Stimulated activated CD4-positive, alpha-beta T cell treated with anti-CD3 and anti-CD28 coated beads, Interleukin-4, amount 100 ng/mL, for 48 hours (primary cell): ENCODE measurements at regions not wholly inside any gene's neighbourhood (a gene's known extent, or its start where the extent isn't known, plus 50 kb on each side); places are given as distances from the start of the nearest gene placed in this dataset.

Experiments
- DNase-seq, 2 donors: peaks; one replicate each; pipeline ENCODE4 v3.0.0-alpha.2; 2020; ENCODE audit warnings: low read depth in 2 of 2

DNA sequence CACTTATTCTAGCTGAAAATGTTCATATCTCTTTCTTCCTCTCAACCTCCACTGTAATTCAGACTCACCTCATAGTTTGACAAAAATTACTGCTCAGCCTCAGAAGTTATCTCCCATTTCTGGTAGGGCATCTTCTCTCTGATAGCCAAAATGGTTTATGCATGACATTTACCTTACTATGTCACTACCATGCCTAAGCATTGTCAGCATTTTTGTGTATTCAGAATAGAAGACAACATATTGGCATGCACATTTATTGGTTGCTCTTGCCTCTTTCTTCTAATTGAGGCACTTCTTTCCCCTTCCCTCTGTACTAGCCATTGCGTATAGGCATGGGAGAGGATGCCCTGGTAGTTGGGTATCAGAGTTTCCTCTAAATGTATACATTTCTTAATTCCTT lies 406.1 kb upstream of the DCC start:
- DNase-seq: no peak

DNA sequence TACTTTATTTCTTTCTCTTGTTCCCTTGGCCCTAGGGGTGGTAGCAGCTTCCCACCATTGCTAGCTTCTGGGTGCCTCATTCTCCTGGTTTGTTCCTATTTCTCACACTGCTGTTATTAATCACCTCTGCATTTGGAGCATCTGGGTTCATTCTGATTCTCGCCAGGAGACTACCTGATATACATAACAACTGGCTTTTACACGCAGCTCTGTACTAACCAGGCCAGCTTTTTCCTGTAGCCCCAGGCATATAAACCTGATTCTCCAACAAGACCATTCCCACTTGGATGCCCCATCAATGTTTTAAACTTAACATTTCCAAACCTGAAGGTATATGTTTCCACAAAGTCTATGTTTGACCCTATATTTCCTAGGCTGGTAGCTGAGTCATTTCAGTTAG lies 403.9 kb upstream of the DCC start:
- DNase-seq: no peak

DNA sequence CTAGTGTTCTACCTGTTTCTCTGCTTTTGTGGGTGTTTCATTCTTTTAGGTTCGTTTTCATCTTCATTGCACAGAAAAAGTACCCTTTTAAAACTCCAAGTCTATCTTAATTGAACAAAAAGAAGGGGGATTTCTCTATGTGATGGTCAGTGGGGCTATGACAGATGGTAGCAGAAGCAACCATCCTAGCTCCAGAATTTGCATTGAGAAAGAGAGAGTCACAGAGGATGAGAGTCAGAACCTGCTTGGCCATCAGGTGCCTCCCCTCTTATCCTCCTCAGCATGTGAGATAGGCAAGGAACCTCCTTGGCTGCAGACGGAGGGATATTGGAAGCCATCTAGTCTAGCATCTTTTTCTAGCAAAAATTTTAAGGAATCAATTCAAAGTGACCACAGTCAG lies 398.0 kb upstream of the DCC start:
- no peak for DNase-seq

DNA sequence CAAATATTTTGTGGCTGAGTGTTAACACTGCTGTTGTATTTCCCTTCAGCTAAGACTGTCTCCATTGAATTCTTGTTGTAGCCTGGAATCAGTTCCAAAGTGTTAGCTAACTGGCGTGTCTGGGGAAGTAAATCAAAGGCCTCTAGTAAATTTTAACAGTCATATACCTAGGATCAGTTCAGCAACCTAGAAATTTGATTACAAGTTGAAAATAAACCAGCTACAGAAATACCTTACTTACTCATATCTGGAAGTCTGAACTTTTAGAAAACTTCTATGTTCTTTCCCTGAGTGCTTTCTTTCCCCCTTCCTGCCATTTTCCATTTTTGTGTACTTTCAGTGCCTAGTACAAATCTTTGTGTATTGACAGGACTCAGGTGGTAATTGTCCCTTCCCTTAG lies 396.7 kb upstream of the DCC start:
- DNase-seq: no peak

DNA sequence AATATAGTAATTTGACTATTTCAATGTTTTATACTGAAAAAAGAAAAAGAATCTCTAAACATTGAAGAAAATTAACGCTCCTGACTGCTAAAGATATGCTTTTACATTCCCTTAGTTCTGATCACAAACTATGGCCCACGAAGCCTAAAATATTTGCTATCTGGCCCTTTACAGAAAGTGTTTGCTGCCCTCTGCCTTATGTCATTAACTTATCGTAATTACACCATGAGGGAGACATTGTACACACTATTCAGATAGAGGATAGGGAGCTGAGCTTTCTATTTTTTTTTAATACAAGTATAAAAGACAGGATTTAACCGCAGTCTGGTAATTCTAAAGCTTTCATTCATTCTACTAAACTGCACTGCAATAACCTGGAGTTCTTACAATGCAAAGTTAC lies 393.1 kb upstream of the DCC start:
- DNase-seq: no peak

DNA sequence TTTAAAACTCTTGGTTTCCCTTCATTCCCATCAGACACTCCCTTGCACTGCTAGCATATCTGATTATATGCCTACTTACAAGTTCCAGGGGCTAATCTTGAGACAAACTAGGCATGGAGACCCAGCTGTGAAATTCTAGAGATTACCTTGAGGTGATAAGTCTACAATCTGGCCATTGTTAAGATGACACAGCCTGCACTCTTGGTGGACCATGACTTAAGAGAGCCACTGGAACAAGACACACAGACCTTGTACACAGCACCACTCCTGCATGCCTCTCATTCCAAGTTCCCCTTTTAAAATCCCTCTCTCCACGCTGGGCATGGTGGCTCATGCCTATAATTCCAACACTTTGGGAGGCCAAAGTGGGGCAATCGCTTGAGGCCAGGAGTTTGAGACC lies 387.2 kb upstream of the DCC start:
- no peak for DNase-seq

DNA sequence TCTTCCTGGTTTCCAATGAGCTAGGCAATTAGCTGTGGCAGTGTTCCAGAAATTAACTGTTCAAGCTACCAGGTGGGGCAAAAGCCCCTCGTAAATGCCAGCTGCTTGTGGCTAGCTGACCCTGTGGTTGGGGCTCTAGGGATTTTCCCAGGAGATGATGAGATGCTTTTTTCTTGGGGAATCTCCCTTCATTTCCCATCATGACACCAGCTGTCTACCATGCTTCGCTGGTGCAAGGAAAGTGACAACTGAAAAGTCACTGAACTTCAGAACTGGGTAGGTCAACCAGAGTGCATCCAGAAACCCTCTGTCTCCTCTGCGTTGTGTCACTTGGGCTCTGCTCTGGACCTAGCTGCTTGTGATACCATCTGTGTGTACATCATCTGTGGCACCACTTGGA lies 386.5 kb upstream of the DCC start:
- DNase-seq: no peak

DNA sequence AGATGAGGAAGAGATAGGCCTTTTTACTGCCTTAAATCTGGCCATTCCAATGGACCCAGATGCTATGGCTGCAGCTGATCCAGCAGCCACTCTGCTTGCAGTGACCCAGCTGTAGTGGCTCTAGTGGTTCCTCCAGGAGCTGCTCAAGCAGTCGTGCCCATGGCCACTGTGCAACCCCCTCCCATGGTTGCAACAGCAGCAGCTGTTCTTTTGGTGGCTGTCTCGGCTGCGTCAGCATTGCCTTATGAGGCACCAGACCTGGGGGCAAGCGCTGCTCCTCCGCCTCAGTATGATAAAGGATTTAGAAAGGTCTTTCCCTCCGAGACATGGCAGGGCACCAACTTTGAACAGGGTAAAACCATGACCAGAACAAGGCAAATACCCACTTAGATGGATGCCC lies 384.9 kb upstream of the DCC start:
- no peak for DNase-seq

DNA sequence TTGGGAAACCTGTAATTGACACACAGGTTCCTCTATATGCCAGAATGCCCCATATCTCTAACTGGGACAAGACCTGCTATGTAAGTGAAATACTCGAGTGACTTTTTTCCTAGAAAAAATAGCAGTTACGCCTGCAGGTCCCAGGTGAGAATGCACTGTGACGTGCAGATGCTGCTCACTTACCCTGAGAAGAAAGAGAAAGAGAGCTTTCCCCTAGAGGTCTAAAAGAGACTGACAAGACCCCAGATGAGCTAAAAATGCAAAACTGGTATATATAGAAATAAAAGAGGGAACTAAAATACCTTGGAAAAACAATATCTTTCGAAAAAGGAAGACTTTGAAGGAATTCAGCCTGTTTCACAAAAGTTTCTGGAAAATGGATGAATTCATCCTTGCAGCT lies 383.0 kb upstream of the DCC start:
- no peak for DNase-seq

DNA sequence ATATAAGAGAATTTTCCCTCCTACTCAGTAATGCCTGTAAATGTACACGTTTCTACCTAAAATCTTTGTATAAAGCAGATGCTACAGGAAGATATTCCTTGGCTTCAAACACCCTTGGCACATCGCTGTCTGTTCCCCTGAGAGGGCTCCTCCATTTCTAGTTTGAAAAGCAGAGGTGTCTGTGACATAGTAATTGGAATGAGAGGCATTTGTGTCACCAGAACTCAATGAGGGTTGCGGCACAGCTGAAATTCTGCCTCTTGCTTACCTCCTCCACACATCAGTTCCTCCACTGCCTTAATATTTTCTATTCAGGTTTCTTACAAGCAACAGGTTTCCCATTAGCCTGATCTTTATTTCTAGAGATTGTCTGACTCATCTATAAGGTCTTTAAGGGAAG lies 359.9 kb upstream of the DCC start:
- no peak for DNase-seq

DNA sequence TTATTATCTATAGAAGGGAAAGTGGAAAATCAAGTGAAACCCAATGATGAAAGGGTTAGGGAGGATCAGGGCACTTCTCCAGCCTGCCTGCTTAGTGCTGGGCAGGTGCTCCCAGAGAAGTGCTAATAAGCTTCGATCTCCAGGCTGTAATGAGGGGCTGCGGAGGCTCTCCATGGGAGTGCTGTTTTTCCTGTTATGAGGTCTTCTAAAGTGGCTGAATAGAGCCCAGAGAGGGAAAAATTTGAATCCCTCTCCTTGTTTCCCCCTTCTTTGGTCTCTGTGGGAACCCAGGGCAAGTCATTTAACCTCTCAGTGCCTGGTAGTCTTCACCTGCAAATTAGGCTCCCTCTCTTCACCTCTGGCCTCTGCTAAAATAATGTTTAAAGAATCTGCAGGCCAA lies 351.7 kb upstream of the DCC start:
- DNase-seq: no peak

DNA sequence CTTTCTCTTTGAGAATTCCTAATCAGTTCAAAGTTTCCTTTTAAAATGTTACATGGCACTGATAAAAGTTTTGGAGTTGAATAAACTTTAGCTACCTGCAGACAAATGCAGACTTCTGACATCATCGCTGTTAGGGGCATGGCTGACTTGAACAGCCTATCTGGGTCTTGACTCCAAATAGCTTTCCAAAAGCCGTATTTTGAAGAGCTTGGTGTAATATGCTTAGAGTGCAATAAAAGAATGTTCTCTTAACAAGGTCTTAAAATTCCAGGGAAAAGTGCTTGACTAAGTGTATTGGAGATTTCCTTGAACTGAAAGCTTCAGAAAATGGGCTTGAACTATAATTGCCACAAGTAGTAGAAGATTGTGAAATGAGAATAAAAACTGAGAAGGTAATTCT lies 342.9 kb upstream of the DCC start:
- DNase-seq: no peak

DNA sequence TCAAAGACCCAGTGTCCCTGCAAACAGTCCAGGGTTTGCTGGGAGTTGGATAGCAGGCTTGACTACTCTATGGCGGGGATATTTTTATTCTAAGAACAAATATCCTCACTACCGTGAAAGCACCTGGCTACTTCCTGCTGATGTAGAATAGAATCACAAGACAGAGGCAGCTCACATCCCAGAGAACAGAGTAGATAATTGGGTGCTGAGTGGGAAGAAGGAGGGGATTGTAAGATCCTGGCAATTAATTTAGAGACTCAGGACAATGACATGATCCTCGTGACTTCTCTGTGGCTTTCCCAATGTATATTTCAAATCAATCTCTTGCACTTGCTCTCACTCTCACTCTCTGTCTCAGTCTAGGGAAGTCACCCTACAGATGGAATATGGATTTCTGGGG lies 341.9 kb upstream of the DCC start:
- DNase-seq: no peak

DNA sequence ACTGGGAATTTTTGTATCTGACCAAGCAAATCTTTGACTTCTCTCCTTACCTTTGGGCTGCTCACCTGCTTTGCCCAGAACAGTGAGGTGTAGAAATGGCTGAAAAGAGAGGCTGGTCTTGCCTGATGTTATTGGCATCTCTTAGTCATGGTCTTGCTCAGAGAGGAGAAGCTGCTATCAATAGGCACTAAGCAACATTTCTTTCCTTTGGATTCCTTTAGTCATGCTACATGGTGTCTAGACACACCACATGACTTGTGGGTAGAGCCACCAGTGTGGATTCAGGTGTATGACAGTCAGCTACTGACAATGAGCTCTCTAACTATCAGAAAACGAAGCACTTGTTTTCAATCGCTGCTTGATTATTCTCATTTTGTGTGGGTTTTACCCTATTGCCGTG lies 341.3 kb upstream of the DCC start:
- DNase-seq: no peak

DNA sequence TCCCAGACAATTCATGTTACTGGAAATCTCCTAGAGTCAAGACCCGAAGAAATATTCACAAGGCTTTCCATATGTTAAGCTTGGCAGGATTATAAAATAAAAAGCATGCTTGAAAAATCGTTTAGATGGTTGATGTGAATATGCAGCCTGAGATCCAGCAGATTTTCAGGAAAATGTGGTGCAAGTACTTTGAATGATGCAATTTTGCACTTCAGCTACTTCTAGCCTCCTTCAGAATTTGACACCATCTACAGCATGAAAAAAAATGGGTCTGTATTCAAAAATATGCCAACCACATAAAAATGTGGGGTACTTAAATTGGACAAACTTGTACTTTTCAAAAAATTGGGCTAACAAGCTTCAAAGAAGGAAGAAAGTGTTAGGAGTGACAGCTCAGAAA lies 340.6 kb upstream of the DCC start:
- DNase-seq: no peak

DNA sequence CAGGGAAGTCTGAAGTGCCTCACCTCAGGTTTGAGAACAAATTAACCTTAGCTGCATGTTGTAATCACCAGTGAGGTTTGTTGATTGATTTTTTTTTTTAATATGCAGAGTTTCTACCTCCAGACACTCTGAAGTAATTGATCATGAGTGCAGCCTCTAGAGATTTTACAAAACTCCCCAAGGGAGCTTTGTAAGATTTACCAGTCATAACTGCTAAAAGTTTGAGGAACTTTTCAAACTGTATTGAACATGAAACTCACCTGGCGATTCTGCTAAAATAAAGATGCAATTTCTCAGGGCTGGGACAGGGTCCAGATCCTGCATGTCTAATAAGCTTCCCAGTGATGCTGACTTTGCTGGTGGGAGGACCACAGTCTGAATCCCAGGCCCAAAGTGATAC lies 339.6 kb upstream of the DCC start:
- no peak for DNase-seq

DNA sequence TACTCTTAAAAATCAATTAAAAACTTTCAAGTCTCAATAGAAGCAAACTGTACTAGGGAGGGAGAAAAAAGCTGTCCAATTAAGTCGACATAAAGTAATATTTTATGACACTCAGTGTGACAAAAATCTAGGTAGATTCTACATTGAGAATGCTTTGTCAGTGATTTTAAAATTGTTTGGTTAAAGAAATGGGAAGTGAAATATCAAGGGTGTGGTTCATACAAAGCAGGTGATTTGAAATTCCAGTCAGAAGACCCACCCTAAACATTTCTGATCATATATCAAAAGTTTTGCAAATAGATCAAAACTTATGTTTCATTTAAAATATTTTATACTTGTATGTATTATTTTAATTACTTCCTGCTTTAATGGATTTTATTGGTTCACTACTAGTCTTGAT lies 338.9 kb upstream of the DCC start:
- DNase-seq: no peak

DNA sequence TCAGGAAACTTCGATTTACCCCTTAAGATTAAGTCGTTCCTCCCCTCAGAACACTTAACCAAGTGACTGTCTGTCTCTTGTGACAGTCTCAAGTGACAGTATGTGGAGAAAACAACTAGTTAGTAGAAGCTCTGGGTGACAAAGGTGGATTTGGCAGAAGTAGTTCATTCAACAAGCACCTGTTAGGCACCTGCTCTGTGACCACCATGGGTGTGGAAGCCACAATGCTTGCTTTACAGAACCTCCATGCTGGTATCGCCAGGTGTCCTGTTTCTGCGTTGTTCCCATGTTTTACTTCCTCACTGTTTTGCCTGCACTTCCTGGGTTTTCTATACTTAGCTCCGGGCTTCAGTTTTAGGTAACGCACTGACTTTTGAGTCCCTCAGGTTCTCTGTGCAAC lies 337.4 kb upstream of the DCC start:
- no peak for DNase-seq

DNA sequence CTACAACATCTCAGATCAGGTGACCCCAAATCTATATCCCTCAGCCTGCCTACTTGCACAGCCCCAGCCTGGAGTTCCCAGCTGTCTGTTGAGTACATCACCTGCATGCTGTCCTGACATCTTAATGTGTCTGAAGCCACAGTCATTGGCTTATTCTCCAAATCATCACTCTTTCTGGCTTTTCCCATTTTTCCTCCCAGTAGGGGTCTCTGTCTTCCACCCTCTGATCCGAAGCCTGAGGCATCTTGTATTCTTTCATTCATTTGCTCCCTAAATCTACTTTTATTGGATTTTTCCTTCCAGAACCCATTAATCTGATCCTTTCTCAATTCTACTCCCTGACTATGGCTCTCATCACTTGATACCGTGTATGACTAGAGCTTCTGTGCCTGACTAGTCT lies 332.9 kb upstream of the DCC start:
- DNase-seq: no peak

DNA sequence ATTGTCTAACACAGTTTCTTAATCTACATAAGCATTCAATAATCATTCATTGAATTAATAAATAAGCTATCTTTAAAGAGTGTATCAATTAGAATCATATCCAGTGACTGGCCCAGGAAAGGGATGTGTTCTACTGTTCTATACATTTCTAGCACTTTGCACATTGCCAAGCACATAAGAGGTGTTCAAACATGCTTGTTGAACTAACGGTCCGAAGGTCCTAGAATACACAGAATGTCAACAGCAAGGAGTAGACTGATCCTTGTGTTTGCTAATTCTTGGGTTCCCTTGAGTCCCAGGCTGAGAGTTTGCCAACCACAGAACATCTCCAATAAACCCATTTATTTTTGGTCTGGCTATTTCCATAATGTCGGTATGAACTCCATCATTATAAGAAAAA lies 331.7 kb upstream of the DCC start:
- no peak for DNase-seq

DNA sequence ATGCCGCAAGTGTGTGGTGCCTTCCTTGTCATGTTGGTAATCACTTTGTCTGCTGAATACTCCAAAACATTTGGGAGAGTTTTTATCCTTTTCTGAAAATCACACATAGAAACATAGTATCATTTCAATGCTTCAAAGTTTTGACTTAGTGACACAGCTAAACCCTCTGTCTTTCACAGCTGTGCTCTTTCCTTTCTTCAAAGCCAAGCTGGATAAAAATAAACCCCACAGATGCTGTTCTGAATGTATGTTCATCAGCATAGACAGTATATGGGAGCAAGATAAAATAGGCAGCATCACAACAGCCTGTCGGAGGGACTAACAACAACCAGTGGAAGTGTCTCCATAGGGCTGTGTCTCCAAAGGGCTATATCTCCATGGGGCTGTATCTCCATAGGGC lies 331.3 kb upstream of the DCC start:
- no peak for DNase-seq

DNA sequence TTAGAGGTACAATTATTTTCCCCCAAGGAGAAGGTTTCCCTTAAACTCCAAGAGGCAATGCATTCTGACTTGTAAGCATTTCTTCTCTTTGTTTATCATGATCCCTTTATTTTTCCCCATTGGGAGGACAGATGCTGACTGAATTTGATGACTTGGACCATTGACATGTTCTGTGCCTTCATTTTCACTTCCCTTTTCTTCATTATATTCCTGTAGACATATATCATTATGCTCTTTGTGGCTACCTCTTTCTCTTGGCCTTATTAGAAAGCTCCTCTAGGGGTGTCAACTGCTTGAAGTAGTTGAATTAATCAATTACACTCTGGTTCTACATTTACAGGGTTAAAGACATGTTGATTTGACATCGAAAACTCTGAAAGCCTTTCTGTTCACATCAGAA lies 330.0 kb upstream of the DCC start:
- DNase-seq: no peak

DNA sequence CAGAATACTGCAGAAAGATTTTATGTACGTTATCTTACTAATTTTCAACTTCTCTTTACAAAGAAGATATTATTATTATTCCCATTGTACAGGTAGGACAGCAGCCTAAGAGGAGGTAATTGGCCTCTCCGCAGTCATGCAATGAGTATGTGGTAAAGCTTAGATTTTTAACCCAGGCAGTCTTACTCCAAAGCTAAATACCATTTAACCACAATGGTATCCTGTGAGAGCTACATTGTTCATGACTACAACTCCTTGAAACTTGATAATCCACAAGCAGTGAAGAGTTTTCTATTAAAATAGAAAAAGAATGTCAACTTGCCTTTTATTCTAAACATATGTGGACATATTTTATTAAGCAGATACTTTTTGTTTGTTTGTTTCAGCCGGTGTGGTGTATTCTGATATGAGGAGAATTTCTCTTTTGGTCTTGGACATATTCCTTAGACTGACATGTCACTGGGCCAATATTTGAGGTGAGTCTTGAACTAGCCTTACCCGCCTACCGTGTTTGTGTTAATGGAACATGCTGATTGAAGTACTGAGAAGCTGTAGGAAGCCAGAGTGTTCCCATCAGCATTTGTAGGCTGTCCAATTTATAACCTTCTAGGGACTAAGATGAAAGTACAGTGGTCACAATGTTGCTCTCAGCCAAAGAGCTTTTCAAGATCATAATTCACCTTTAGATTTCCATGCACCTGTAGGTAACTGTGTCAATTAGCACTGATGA lies 293.9 kb upstream of the DCC start:
- no peak for DNase-seq

DNA sequence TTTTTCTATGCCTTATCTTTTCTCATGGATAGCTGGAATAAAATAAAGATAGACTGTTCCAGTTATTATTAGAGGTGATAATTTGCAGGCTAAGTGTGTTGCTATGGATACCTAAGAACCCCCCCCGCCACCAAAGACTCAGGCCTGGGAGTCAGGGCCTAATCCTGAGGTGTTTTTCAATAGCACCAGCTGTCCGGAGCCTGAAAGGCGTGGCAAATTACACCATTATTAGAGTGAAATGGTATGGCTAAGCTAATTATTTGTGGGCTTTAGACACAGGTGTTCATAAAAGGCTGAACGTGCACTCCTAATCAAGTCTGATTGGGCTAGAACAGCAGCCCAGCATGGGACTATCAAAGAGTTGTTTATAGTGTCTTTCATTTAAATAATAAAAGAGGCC lies 293.2 kb upstream of the DCC start:
- no peak for DNase-seq

DNA sequence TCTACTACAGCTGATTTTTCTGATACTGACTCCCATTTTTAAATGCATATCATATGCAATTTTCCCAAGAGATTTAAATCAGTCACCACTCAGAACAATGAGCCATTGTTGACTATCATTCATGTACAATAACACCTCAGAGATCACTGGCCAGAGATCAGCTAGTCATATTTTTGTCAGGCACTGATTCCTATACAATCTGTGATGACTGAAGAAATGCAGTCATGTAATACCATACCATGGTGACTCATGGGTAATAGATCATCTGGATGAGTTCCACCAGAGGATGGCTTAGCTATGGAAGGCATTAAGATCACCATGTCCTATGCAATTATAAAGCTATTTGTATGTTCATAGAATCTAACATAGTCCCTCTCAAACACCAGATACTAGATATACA lies 285.7 kb upstream of the DCC start:
- no peak for DNase-seq
